Nephron progenitor cell (in vitro differentiated cells): ENCODE measurements at regions not wholly inside any gene's neighbourhood (a gene's known extent, or its start where the extent isn't known, plus 50 kb on each side); places are given as distances from the start of the nearest gene placed in this dataset.

Experiments used
- DNase-seq: peaks from one replicate; pipeline ENCODE4 v3.0.0; 2021
- H3K27ac Mint-ChIP-seq: 2 replicates; pipeline ENCODE4 v1.8.0; 2021; ENCODE audit warnings: mild to moderate bottlenecking, moderate library complexity, mixed read lengths
- H3K27me3 Mint-ChIP-seq: 2 replicates; pipeline ENCODE4 v1.8.0; 2021; ENCODE audit warnings: mild to moderate bottlenecking, low read depth, mixed read lengths; ENCODE audit not compliant: poor library complexity
- H3K36me3 Mint-ChIP-seq: 2 replicates; pipeline ENCODE4 v1.8.0; 2021; ENCODE audit warnings: low read depth, mixed read lengths
- H3K4me1 Mint-ChIP-seq: 2 replicates; pipeline ENCODE4 v1.8.0; 2021; ENCODE audit warnings: mixed read lengths
- H3K4me3 Mint-ChIP-seq: 2 replicates; pipeline ENCODE4 v1.8.0; 2021; ENCODE audit warnings: mild to moderate bottlenecking, moderate library complexity, mixed read lengths
- H3K9me3 Mint-ChIP-seq: 2 replicates; pipeline ENCODE4 v1.8.0; 2021; ENCODE audit warnings: mild to moderate bottlenecking, moderate library complexity, mixed read lengths
- CTCF ChIP-seq: fragments of 200-600 bp; sonication (generic); IDR thresholded peaks from 2 replicates; pipeline ENCODE4 v1.5.0; 2021; ENCODE audit warnings: antibody characterized with exemption

GRCh38 chr5:89270901-89271300, 387.9 kb upstream of the MEF2C start:
- no peak for DNase-seq
- TF ChIP-seq CTCF: no peak
- Mint-ChIP-seq H3K4me1 (peaks cover 6% of the 10 kb centered on the region), H3K36me3 (no peaks in the 10 kb centered on the region), H3K27ac (no peak overlapping the region), H3K27me3 (no peaks in the 10 kb centered on the region), H3K4me3 (no peak overlapping the region), H3K9me3 (no peaks in the 10 kb centered on the region)

GRCh38 chr5:89269721-89270120, 386.7 kb upstream of the MEF2C start:
- DNase-seq: no peak
- no peak for TF ChIP-seq CTCF
- no peaks in the 10 kb centered on the region for H3K9me3 Mint-ChIP-seq
- H3K27me3 Mint-ChIP-seq: no peaks in the 10 kb centered on the region
- H3K36me3 Mint-ChIP-seq: no peaks in the 10 kb centered on the region
- no peak overlapping the region for H3K4me3 Mint-ChIP-seq
- H3K4me1 Mint-ChIP-seq: peaks cover 6% of the 10 kb centered on the region
- peak overlapping the region; percentile 30 for H3K27ac Mint-ChIP-seq

- no peaks in the 10 kb centered on the region for H3K27me3 Mint-ChIP-seq
- H3K36me3 Mint-ChIP-seq: no peaks in the 10 kb centered on the region
- H3K9me3 Mint-ChIP-seq: no peaks in the 10 kb centered on the region
- DNase-seq: no peak
- no peak overlapping the region for H3K27ac Mint-ChIP-seq
- no peak for TF ChIP-seq CTCF
- peaks cover 6% of the 10 kb centered on the region for H3K4me1 Mint-ChIP-seq
- no peak overlapping the region for H3K4me3 Mint-ChIP-seq
Observed at GRCh38 chr5:89268460-89268859, 385.5 kb upstream of the MEF2C start.

- TF ChIP-seq CTCF: no peak
- Mint-ChIP-seq H3K27me3 (no peaks in the 10 kb centered on the region), H3K4me1 (peaks cover 6% of the 10 kb centered on the region), H3K36me3 (no peaks in the 10 kb centered on the region), H3K9me3 (no peaks in the 10 kb centered on the region), H3K4me3 (no peak overlapping the region), H3K27ac (no peak overlapping the region)
- DNase-seq: no peak
Observed at GRCh38 chr5:89267788-89268187, 384.8 kb upstream of the MEF2C start.

- Mint-ChIP-seq H3K27me3 (no peaks in the 10 kb centered on the region), H3K27ac (no peak overlapping the region), H3K4me1 (peaks cover 6% of the 10 kb centered on the region), H3K9me3 (no peaks in the 10 kb centered on the region), H3K4me3 (no peak overlapping the region), H3K36me3 (no peaks in the 10 kb centered on the region)
- TF ChIP-seq CTCF: no peak
- no peak for DNase-seq
Observed at GRCh38 chr5:89265511-89266179, 382.7 kb upstream of the MEF2C start.

- no peaks in the 10 kb centered on the region for H3K9me3 Mint-ChIP-seq
- no peaks in the 10 kb centered on the region for H3K27me3 Mint-ChIP-seq
- H3K4me3 Mint-ChIP-seq: no peak overlapping the region
- H3K4me1 Mint-ChIP-seq: no peaks in the 10 kb centered on the region
- no peaks in the 10 kb centered on the region for H3K36me3 Mint-ChIP-seq
- no peak for TF ChIP-seq CTCF
- DNase-seq: no peak
- H3K27ac Mint-ChIP-seq: no peak overlapping the region
Observed at GRCh38 chr5:89263846-89264245, 380.9 kb upstream of the MEF2C start.
